Stimulated activated effector memory CD8-positive, alpha-beta T cell treated with anti-CD3 and anti-CD28 coated beads, Interleukin-12 subunit alpha, Interleukin-12 subunit beta, amount 100 ng/mL, for 72 hours (primary cell): ENCODE measurements at regions not wholly inside any gene's neighbourhood (a gene's known extent, or its start where the extent isn't known, plus 50 kb on each side); places are given as distances from the start of the nearest gene placed in this dataset.
"Not testable (repeated sequence)": the region's sequence is repeated elsewhere in the genome, so short reads cannot be mapped to it uniquely, and the experiment has no call there.

Experiments
- ATAC-seq: fragments of 150-1000 bp; cut with Tn5 transposase; 2 replicates; pipeline ENCODE4 v1.10.0; 2021
- DNase-seq, 2 donors: peaks; one replicate each; pipeline ENCODE4 v3.0.0; 2021 to 2022; ENCODE audit warnings: low spot score in 2 of 2
- H3K27ac Mint-ChIP-seq: one replicate; pipeline ENCODE4 v1.8.0; 2022; ENCODE audit warnings: mild to moderate bottlenecking, mixed read lengths
- H3K36me3 Mint-ChIP-seq: one replicate; pipeline ENCODE4 v1.8.0; 2022; ENCODE audit warnings: mild to moderate bottlenecking, mixed read lengths
- H3K4me1 Mint-ChIP-seq: one replicate; pipeline ENCODE4 v1.8.0; 2022; ENCODE audit warnings: mixed read lengths
- H3K4me3 Mint-ChIP-seq: one replicate; pipeline ENCODE4 v1.8.0; 2022; ENCODE audit warnings: mild to moderate bottlenecking, mixed read lengths
- H3K9me3 Mint-ChIP-seq: one replicate; pipeline ENCODE4 v1.8.0; 2022; ENCODE audit warnings: mixed read lengths

GRCh38 chr11:82474876-82475275 is 258.8 kb downstream of the FAM181B start:
- no peaks in the 10 kb centered on the region for H3K36me3 Mint-ChIP-seq
- peaks cover 3% of the 10 kb centered on the region for H3K9me3 Mint-ChIP-seq
- no peaks in the 10 kb centered on the region for H3K4me1 Mint-ChIP-seq
- no peak overlapping the region for H3K4me3 Mint-ChIP-seq
- no peak for DNase-seq
- no peak for ATAC-seq
- no peak overlapping the region for H3K27ac Mint-ChIP-seq

DNA sequence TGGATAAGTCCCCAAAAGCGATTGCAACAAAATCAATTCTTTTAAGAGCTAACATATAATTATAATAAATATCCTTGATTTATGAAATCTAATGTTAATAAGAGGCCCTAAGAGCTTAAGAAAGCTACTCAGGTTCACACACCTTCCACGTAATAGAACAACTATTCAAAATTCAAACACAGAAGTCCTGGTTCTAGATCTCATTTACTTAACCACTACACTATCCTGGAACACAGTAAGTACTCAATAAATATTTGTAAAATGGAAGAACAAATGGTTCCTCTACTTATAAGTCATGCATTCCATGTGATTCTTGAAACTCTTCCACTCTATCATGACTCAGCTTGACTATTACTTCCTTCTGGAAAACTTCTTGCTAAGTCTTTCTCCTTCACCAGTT is 268.2 kb downstream of the FAM181B start:
- ATAC-seq = no peak

GRCh38 chr11:82462608-82463242 is 270.9 kb downstream of the FAM181B start:
- ATAC-seq (no peak), DNase-seq (no peak)
- Mint-ChIP-seq H3K36me3 (no peaks in the 10 kb centered on the region), H3K27ac (no peak overlapping the region), H3K4me1 (no peaks in the 10 kb centered on the region), H3K4me3 (no peak overlapping the region), H3K9me3 (peaks cover 8% of the 10 kb centered on the region)

More for the DNA sequence above, 268.2 kb downstream of the FAM181B start:
- Mint-ChIP-seq H3K4me1 (no peaks in the 10 kb centered on the region), H3K27ac (no peak overlapping the region), H3K4me3 (no peak overlapping the region), H3K36me3 (no peaks in the 10 kb centered on the region), H3K9me3 (peaks cover 12% of the 10 kb centered on the region)
- no peak for DNase-seq

- ATAC-seq (no peak), DNase-seq (no peak)
- no peaks in the 10 kb centered on the region for H3K4me1 Mint-ChIP-seq
- H3K4me3 Mint-ChIP-seq = no peak overlapping the region
- H3K9me3 Mint-ChIP-seq = peaks cover 5% of the 10 kb centered on the region
- no peaks in the 10 kb centered on the region for H3K36me3 Mint-ChIP-seq
- H3K27ac Mint-ChIP-seq = no peak overlapping the region
Measured at GRCh38 chr11:82458761-82459160, 274.9 kb downstream of the FAM181B start.

DNA sequence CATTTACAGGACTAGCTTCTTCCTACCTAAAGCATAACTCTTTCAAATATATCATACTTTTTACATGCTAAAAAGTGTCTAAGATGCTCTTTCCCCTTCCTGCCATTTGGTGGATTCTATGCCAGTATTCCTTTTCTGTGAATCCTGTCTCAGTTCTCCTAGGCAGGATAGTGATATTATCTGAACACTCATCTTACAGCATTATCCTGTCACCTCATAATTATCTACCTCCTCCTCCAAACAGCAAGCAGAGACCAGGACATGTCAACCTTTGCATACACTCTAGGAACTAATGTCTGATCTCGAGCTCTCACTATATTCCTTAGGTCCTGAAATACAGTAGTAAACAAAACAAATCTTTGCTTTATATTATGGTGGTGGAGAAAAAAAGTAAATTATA is 275.5 kb downstream of the FAM181B start:
- Mint-ChIP-seq H3K9me3 (peaks cover 4% of the 10 kb centered on the region), H3K27ac (no peak overlapping the region), H3K4me3 (no peak overlapping the region), H3K36me3 (no peaks in the 10 kb centered on the region), H3K4me1 (no peaks in the 10 kb centered on the region)
- DNase-seq = no peak
- no peak for ATAC-seq

GRCh38 chr11:82450996-82451395 is 282.7 kb downstream of the FAM181B start:
- H3K36me3 Mint-ChIP-seq = no peaks in the 10 kb centered on the region
- DNase-seq = no peak
- no peak for ATAC-seq
- no peak overlapping the region for H3K4me3 Mint-ChIP-seq
- H3K4me1 Mint-ChIP-seq = no peaks in the 10 kb centered on the region
- no peak overlapping the region for H3K27ac Mint-ChIP-seq
- H3K9me3 Mint-ChIP-seq = peaks cover 10% of the 10 kb centered on the region

DNA sequence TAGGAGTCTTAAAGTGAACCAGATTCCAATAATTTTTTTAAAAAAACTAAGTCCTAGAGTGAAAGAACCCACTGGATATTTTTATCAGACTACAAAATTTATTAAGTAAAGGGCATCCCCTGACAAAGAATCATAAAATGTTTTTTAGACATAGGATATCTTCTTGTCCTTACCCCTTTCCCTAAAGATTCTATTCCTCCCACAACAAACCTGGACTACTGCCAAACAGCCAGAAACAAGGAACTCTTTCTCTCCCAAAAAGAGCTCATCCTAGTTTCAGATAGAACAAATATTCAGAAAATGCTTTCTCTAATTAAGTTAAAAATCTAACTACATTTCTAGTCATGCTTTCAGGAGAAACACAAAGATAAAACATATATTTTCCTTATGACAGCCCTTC is 327.1 kb downstream of the FAM181B start:
- ATAC-seq = no peak
- no peaks in the 10 kb centered on the region for H3K4me1 Mint-ChIP-seq

DNA sequence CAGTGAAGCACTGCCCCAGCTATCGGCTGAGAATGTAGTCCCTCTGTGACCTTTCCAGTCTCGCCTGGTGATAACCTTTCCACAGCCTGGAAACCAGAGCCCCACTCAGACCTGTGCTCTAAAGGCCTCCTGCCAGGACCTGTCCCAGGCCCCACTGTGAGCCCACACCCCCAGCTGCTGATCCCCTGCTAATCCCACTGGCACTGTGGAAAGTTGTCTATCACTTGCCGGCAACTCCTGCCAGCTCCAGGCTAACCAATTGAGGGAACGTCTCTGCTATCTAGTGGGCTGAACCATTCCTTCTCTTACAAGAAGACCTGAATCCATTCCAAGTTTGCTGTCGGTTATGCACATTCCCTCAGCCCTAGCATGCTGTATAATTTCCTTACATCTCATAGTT is 328.2 kb downstream of the FAM181B start:
- peak; percentile 34 for ATAC-seq
- H3K27ac Mint-ChIP-seq = no peak overlapping the region
- H3K9me3 Mint-ChIP-seq = peaks cover 11% of the 10 kb centered on the region
- H3K36me3 Mint-ChIP-seq = no peaks in the 10 kb centered on the region
- no peaks in the 10 kb centered on the region for H3K4me1 Mint-ChIP-seq
- no peak overlapping the region for H3K4me3 Mint-ChIP-seq
- no peak for DNase-seq

More for the DNA sequence above, 327.1 kb downstream of the FAM181B start:
- no peak overlapping the region for H3K27ac Mint-ChIP-seq
- H3K9me3 Mint-ChIP-seq = peaks cover 8% of the 10 kb centered on the region
- no peak overlapping the region for H3K4me3 Mint-ChIP-seq
- no peak for DNase-seq
- H3K36me3 Mint-ChIP-seq = no peaks in the 10 kb centered on the region

DNA sequence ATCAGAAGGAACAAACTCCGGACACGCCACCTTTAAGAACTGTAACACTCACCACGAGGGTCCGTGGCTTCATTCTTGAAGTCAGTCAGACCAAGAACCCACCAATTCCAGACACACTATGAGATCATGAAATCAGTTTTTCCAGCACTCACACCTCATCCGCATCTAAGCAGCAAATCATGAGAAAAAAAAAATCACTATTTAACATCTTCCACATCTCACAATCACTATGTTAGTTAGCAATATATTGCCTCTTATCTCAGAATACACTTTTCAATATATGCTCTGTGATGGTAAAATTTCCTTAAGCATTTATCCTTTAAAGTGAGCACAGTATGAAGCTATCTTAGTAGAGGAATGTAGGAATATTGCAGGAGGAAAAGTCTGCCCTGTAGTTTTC is 328.7 kb downstream of the FAM181B start:
- Mint-ChIP-seq H3K9me3 (peaks cover 12% of the 10 kb centered on the region), H3K4me1 (no peaks in the 10 kb centered on the region), H3K36me3 (no peaks in the 10 kb centered on the region), H3K4me3 (no peak overlapping the region), H3K27ac (no peak overlapping the region)
- DNase-seq (no peak), ATAC-seq (no peak)

DNA sequence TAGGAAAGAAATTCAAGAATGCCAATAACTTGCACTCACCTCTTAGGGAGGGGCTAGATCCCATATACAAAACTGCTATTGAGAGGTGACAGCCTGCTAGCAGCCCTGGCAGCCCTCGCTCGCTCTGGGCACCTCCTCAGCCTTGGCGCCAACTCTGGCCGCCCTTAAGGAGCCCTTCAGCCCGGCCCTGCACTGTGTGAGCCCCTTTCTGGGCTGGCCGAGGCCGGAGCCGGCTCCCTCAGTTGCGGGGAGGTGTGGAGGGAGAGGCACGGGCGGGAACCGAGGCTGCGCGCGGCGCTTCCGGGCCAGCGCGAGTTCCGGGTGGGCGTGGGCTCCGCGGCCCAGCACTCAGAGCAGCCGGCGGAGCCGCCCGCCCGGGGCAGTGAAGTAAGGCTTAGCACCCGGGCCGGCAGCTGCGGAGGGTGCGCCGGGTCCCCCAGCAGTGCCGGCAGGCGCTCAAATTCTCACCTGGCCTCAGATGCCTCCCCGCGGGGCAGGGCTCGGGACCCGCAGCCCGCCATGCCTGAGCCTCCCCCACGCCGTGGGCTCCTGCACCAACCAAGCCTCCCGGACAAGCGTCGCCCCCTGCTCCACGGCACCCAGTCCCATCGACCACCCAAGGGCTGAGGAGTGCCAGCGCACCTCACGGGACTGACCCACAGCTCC is 329.9 kb downstream of the FAM181B start:
- Mint-ChIP-seq H3K9me3 (peaks cover 12% of the 10 kb centered on the region), H3K4me1 (no peaks in the 10 kb centered on the region), H3K36me3 (no peaks in the 10 kb centered on the region), H3K27ac (no peak overlapping the region), H3K4me3 (no peak overlapping the region)
- ATAC-seq = no peak
- DNase-seq = no peak

- H3K4me3 Mint-ChIP-seq = no peak overlapping the region
- H3K36me3 Mint-ChIP-seq = no peaks in the 10 kb centered on the region
- ATAC-seq = no peak
- DNase-seq = no peak
- peaks cover 11% of the 10 kb centered on the region for H3K9me3 Mint-ChIP-seq
- H3K27ac Mint-ChIP-seq = no peak overlapping the region
- no peaks in the 10 kb centered on the region for H3K4me1 Mint-ChIP-seq
Measured at GRCh38 chr11:82398300-82398815, 335.3 kb downstream of the FAM181B start.

GRCh38 chr11:82396639-82397038 is 337.0 kb downstream of the FAM181B start:
- H3K4me3 Mint-ChIP-seq, ATAC-seq, DNase-seq, H3K27ac Mint-ChIP-seq, H3K36me3 Mint-ChIP-seq, H3K4me1 Mint-ChIP-seq: not testable (repeated sequence)
- H3K9me3 Mint-ChIP-seq = peaks cover 18% of the 10 kb centered on the region

GRCh38 chr11:82384308-82384707 is 349.4 kb downstream of the FAM181B start:
- DNase-seq (no peak), ATAC-seq (peak; percentile 36)
- peaks cover 15% of the 10 kb centered on the region for H3K9me3 Mint-ChIP-seq
- H3K27ac Mint-ChIP-seq = no peak overlapping the region
- H3K4me1 Mint-ChIP-seq = no peaks in the 10 kb centered on the region
- H3K4me3 Mint-ChIP-seq = no peak overlapping the region
- no peaks in the 10 kb centered on the region for H3K36me3 Mint-ChIP-seq

DNA sequence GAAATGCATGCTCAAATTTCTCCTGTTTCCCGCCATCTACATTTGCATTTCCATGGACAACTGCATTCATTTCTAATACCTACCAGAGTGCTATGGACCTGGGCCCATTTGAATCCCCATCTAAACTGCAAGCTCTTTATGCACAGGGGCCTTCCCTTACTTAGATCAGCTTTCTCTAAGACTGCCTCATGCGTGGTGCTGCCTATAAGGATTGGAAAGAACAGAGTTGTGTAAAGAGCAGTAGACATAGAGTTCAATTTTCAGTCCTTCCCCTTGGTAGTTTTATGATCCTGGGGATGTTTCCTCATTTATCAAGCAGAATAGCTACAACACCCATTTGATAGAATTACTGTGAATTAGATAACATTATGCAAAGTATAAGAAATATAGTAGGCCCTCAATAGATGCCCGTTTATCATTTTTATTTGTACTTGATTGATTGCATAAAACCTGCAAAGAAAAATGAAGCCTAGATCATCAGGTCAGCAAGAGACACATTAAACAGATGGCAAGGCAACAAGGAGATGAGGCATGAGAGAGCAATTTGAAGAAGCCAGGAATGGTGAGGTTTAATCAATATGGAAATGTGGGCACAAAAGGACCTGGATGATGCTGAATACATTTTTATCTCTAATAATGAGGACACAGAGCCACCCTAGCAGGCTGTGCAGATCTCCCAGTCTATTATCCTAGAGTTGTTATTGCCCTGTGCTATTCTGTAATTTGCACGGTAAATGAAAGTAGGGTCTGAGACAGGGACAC is 359.7 kb downstream of the FAM181B start:
- ATAC-seq = no peak
- Mint-ChIP-seq H3K9me3 (peaks cover 7% of the 10 kb centered on the region), H3K4me1 (no peaks in the 10 kb centered on the region), H3K4me3 (no peak overlapping the region), H3K27ac (no peak overlapping the region), H3K36me3 (no peaks in the 10 kb centered on the region)
- DNase-seq = no peak

GRCh38 chr11:82365351-82365750 is 368.3 kb downstream of the FAM181B start:
- H3K4me1 Mint-ChIP-seq = no peaks in the 10 kb centered on the region
- no peak for DNase-seq
- no peak for ATAC-seq
- no peak overlapping the region for H3K27ac Mint-ChIP-seq
- H3K4me3 Mint-ChIP-seq = no peak overlapping the region
- no peaks in the 10 kb centered on the region for H3K36me3 Mint-ChIP-seq
- H3K9me3 Mint-ChIP-seq = no peaks in the 10 kb centered on the region

DNA sequence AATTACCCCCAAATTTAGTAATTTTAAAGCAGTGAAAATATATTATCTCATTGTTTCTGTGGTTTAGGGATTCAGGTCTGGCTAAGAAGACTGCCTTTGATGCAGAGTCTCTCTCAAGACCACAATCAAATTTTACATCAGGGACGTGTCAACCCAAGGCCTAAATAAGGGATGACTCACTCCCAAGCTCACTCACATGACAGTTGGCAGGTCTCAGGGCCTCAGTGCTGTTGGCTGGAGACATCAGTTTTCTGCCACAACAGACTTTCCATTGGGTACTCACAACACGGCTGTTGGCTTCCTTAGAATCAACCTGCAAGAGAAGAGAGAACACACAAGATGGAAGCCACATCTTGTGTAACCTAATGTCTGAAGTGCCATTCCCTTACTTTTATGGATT is 377.3 kb downstream of the FAM181B start:
- no peak for DNase-seq
- Mint-ChIP-seq H3K4me1 (no peaks in the 10 kb centered on the region), H3K9me3 (no peaks in the 10 kb centered on the region)

More for the DNA sequence above, 377.3 kb downstream of the FAM181B start:
- Mint-ChIP-seq H3K27ac (no peak overlapping the region), H3K4me3 (no peak overlapping the region), H3K36me3 (no peaks in the 10 kb centered on the region)
- ATAC-seq = no peak
